ENCODE measurements at regions not wholly inside any gene's neighbourhood (a gene's known extent, or its start where the extent isn't known, plus 50 kb on each side); places are given as distances from the start of the nearest gene placed in this dataset.

DNA sequence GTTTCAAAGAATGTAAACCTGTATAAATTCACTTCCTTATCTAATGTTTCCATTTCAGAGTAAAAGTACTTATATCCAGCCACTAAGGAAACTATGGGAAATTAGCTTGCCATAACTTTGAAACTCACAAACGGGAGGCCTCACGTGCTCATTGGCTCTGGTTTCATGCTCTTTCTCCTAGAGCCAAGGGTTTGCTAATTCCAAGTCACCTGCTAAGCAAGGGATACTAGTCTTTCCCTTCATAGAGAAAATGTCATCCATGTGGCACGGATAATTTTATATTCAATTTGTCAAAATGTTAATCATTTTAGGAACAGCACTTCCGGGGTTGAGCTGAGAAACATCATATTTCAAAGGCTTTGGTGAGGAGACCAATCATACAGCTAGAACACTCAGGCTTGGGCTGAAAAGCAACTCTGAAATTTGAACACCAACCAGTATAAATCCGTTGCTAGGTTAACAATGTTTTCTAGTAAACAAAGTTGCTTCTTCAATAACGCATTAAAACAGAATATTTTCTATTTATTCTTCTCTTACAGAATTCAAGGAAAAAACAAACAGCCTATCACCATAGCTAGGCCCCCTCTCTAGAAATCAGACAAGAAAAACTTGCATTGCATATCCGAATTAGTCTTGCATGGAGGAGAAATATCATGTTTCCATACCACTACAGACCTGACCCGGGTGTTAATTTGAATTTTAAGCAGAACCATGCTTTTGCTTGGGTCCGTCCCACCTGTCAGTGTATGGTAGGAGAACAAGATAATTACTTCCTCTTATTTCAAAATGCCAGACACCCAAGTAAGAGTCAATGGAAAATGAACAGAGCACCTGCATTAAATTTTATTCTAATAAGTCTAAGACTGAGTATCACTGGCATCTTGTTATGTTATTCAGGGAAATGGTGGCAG is 196.1 kb upstream of the ESRRG start:
- DNase-seq (ENCODE audit: low spot score), result no peak

DNA sequence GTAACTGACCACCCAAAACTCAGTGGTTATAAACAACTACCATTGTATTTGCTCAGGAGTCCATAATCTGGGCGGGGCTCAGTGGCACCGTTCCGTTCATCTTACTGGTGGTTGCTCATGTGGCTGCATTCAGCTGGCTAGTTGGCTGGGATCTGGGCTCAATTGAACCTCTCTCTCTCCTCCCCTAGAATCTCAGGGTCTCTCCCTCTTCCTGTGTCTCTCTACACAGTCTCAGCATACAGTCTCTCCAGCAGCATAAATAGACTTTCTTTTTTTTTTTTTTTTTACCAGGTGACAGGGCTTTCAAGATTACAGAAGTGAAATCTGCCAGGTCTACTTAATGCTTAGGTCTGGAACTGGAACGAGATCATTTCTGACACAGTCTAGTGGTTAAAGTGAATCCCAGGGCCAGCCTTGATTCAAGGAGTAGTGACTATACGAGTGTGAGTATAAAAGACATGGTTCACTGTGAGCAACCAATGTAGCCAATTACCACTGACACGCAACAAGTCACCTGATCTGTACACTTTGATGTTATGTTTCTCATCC is 193.7 kb upstream of the ESRRG start:
- DNase-seq (ENCODE audit: low spot score), result no peak

DNA sequence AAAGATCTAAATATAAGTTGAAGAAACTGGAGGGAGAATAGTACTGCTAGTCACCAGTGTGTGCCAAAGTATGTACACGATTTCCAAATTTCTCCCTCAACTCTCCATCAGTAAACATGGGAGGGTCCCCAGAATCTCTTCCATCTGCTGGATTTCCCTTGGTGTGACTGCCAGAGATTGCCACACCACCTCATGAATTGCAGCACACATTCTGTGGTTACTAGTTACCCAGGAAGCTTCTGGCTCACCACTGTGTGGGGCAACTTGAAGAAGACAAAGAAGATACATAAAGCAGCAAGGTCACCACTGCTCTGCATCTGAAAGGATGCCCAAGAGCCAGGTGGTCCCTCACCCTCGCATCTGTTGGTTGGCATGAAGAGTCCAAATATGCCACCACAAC is 191.7 kb upstream of the ESRRG start:
- no peak for DNase-seq (ENCODE audit: low spot score)

DNA sequence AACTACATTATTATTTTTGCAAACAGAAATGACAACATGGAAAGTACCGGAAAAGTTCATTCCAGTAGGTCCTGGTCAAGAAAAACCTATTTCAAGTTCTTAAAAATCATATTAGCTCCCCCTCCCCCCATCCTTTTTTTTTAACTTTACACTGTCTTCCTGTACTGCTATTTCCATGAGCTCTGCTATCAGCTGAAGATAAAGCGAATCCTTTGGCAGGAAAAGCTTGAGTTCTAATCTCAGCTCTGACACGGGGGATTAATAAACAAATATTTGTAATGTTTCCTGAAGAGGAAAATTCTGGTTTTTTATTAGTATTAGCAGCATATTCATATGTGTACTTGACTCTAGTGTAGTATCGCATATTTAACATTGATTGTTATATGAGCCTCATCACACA is 190.7 kb upstream of the ESRRG start:
- DNase-seq (ENCODE audit: low spot score), result no peak

DNA sequence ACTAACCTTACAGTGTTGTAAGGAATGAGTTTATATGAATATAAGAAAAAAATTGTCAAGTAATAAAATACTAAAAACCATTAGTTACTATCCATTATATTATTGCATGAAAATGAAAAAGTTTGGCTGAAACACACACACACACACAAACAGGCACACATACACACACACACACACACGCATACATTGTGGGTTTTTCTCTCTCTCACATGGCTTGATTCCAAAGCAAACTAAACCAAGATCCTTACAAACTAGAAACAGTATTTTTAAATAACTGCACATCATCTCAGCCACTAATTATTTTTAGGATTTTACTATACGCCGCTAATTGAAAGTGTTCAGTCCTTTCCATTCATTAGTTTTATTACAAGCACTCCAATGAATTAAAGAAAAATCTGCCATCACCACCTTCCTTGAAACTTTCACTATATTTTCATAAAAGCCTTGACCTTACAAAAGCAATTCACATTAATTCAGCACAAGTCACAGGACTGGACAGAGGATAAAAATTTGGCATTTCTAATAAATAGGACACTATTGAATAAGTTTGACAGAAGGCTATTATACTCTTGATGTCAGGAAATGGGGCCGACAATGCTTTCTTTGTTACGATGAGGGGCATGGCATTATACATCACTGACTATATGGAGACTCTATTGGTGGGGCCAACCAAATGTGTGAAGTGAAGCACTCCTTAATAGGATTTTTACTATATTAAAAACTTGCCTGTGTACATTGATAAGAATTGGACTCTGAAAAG is 187.0 kb upstream of the ESRRG start:
- peak; percentile 96 for DNase-seq (ENCODE audit: low spot score)

DNA sequence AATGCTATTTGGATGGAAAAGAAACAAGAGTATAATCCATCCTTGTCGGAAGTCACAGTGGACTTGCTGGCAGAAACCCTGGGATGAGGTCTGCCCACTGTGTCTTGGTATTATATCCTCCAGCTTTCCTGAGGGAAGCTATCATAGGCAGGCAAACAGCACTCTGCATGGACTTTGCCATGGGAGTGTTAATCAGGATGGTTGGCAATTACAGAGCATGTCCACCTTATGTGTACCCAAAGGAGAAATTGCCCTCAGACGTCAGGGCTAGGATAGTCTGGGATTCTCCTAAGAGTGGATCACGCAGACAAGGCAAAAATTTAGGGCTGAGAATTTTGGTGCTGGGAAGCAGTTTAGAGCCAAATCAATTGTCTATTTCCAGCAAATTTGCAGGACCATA is 184.9 kb upstream of the ESRRG start:
- no peak for DNase-seq (ENCODE audit: low spot score)

DNA sequence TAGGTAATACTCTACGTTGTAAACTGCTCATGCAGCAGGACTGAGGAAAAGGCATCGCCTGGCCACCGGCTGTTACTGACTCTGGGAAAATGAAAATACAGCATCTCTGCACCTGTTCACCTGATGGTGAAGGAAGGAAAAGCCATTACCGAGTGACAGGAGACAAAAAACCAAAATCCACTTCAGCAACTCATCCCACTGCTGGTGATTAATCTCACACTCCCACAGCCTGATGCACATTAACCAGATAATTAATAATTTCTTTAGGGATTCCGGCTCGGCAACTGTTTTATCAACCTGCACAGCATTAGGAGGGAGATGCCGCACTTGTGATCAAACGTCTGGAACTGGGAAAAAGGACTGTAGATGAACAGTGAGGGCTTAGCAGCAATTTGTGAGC is 183.9 kb upstream of the ESRRG start:
- no peak for DNase-seq (ENCODE audit: low spot score)

DNA sequence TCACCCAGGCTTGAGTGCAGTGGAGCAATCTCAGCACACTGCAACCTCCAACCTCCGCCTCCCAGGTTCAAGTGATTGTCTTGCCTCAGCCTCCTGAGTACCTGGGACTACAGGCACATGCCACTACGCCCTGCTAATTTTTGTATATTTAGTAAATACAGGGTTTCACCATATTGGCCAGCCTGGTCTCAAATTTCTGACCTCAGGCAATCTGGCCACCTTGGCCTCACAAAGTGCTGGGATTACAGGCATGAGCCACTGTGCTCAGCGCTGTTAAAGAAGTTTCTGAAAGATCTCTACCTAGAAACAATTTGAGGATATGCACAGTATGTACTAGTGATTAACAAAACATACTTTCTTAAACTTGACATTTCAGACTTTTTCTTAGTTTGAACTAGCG is 182.6 kb upstream of the ESRRG start:
- no peak for DNase-seq (ENCODE audit: low spot score)

DNA sequence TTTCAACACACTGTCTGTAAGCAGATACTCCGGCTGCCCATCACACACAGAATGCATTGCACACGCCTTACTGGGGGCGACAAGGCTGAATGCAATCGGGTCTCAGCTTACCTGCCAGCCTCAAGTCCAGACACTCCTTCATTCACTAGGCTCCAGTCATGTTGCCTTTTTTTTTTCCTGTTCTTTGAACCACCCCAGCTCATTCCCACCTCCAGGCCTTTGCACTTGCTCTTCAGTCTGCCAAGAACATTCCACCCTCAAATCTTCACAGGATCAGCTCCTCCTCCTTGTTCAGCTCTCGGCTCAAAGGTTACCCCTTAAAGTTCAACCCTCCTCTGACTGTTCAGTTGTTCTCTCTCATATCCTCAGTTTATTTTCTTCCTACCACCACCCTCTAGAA is 181.9 kb upstream of the ESRRG start:
- DNase-seq (ENCODE audit: low spot score), result no peak

DNA sequence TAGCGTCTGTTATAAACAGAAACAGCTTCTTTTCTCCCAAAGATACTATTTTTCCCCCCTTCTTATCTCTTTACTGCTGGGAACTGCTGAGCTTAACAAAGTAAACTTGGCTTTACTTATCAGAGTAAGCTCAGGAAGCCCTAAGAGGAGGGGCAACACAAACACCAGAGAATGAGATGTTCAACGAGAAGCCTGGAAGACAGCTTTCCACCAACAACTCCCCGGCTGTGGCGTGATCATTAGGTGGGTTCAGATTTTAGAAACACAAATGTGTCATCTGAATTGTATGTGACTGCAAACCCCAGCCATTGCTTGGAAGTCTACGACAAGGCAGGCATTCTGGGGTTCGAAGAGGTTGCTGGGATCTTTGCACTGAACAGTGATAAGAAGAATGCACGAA is 181.2 kb upstream of the ESRRG start:
- DNase-seq (ENCODE audit: low spot score), result no peak

DNA sequence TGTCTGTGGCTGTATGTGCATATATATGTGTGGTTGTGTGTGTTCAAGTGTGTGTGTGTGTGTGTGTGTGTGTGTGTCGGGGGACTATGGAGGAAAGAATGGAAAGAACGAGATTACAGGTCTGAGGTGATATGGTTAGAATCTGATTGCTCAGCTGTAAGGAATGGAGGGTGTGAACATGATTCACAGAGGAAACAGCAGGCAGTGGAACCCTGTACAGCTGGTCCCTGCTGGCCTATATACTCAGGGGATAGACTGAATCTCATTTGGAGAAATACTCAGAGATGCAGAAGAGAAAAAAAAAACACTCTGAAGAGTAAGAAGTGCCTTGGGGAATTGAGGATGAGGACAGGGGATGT is 180.1 kb upstream of the ESRRG start:
- no peak for DNase-seq (ENCODE audit: low spot score)

DNA sequence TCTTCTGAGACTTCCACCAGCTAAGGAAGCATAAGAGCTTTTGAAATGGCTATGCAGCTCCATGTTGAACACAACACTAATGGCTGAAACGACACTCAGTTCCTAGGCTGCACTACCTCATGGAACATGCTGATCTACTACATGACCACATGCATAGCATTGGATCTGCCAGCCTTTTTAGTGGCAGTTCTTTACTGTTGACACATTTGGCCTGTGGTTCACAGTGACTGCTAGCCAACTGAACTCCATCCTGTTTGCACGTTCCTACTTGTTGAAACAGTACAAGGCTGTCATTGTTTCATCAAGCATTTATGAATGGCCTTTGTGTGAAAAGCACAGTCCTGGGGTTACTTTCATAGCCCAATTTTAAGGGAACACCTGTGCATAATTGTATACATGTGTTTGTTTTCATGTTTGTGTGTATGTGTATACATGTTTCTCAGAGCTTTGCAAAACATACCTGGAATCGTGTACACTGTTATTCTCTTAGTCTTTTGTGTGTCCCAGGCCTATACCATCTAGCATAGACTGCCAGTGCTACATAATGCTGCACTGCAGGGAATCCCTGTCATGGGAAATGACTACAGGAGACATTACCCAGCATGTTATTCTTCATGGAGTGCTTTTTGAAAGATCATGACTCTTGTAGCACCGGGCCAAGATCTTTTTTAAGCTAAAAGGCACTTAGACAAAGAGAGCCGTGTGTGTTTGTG is 179.6 kb upstream of the ESRRG start:
- DNase-seq (ENCODE audit: low spot score), result peak; percentile 83

DNA sequence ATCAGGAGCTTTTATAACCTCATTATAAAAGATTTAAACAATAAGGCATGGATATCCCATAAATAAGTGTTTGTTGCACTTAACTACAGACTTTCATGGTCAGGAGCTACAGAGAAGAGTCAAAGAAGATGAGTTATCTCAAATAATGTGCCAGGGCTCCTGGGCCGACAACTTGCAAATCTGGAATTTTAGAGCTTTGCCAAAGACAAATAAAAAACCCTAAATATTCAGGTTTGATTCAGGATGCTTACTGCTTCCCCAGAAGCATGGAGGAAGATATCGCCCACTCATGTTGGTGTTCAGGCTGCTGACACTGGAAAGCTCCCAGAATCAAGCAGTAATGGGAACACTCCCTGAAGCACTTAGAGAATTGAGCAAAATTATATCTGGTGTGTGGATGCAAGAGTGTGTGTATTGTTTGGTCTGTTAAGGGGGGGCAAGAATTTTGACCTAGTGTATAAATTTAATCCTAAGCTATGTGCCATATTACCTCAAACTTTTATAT is 176.9 kb upstream of the ESRRG start:
- no peak for DNase-seq (ENCODE audit: low spot score)

DNA sequence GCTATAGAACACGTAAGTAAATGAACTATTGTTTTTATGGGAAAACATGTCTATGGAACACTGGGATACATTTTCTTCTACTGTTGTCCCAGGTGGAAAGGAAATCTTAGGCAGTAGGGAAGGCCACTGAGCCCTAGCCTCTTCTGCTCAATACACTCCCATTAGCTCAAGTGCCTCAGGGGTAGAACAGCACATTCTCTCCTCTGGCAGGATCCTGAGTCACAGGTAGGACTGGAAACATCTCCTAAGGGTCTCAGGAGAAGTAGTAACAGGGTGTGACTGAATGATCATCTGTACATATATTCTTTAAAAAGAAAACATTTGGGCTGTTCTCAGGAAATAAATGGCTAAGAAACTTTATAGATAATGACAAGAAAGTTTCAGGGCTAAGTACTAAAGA is 175.6 kb upstream of the ESRRG start:
- no peak for DNase-seq (ENCODE audit: low spot score)

DNA sequence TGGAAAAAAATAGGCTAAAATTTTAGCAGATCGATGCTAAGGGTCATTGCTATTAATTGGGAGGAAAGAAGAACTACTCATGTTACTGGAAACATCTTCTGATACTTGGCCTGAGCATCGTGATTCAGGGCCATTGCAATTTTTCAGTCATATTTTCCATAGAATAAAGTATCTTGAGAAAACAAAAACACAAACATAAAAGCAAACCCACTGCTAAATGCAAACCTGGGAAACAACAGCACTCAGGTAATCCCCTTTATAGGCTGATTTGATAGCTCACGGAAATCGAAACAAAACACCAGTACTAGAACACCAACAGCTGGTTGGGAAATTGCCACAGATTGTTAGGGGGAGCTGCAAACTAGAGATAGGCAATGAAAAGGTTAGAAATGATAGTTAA is 172.9 kb upstream of the ESRRG start:
- DNase-seq (ENCODE audit: low spot score), result no peak

DNA sequence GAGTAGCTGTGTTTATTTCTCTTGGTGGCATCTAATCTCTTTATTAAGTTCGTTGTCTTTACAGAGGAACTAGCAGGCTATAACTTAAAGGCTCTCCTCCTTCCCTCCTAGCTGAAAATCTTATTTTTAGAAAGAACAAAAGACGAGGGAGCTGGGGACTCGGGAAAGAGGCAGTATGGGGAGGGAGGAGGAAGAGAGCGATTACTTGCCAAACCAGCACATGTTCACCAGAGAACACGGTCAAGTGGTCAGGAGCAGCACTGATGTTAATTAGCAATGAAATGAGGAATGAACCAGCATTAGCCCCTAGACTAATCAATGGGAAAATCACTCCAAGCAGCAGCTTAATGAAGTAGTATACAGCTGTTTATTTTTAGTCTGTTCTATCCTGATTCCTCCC is 171.3 kb upstream of the ESRRG start:
- no peak for DNase-seq (ENCODE audit: low spot score)

DNA sequence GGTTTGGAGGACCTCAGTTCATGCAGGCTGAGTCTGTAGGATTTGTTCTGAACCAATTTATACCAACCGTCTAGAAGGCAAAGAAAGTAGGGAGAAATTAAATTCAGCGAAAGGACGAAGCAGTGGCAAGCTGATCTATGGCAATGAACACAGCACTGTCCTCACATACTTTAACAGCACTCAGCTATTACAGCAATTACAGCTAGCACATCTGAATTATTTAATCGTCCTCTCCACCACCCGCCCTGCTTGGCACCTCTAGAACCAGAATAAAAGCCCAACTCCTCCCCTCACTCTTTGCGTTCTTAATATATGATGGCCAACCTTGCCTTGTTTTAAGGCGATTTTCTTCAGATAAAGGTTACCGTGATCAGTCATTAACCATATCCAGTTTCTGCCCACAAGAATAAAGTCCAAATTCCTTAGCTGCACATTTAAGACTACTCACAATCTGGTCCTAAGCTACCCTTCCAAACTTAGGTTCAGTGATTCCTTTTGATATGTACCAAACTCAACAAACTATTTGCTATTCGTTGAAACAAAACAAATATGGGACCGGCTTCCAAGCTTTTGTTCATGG is 169.4 kb upstream of the ESRRG start:
- DNase-seq (ENCODE audit: low spot score), result no peak

DNA sequence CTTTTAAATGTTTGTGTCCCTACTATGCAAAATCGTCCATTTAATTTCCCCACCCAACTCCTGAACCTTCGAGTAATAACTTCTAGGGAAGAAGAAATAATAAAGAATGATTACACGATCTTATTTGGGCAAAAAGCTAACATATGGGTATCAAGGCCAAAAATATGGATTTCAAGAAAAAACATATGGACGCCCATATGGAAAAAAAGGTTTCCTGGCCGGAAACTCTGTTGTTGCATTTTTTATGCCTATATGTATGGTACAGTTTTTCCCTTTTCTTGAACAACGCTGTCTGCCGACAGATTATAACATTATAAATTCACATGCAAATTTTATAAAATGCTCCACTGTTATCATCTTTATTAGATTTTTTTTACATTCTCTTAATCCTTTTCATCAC is 167.6 kb upstream of the ESRRG start:
- DNase-seq (ENCODE audit: low spot score), result no peak

DNA sequence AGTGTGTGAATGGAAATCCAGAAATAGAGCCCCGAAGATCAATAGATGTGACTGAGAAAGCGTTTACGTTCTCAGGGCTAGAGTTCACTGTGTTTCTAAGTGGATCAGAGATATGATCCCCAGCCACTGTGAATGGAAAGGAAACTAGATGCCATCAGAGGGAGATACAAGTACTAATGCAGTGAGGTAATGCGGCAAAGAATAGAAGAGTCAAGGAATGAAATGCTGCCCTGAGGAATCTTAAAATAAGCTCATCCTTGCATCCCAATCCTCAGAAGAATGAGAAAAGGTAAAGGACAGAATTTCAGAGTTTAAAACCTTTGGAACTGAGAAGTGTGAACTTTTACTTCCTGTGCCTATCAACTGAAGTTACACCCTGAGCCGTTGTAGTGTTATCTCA is 165.5 kb upstream of the ESRRG start:
- no peak for DNase-seq (ENCODE audit: low spot score)

DNA sequence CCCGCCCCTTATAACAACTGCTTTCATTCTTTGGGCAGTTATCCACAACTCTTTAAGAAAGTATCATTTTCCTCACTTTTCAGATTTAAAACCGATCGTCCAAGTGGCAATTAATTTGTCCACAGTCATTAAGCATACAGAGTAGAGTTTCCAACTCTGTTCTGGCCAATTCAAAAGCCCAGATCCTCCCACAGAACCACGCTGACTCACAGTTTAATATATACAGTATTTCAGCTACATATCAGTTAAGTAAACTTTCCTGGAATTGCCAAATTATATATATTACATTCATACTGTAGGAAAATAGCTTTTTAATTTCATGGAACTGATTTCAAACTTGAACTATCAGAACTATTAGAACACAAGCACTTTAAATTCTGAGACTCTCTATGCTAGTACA is 163.8 kb upstream of the ESRRG start:
- no peak for DNase-seq (ENCODE audit: low spot score)

DNA sequence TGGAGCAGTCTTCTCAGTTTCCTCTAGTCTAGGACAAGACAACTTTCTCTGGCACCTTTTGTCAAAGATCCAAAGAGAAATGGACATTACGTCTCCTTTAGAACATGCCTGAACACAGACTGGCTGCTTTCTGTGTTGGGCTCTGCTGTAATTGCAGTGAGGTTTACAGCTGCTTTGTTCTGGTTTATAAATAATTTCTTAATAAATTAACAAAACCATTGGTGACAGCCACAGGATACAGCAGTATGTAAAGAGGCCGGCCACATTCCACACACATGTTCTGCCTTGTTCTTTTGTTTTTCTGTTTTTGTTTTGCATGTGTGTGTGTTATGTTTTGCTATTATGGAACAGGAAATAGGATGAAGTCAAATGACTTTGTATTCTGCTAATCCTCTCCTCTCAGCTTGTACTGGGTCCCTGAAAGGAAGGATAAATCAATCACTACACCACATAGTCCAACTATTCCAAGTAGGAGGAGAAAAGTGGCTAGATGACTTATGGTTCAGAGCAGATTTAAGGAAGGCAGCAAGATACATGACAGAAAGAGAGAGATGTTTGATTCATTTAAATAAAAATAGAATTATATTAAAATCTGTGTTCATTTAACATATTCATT is 161.5 kb upstream of the ESRRG start:
- no peak for DNase-seq (ENCODE audit: low spot score)

DNA sequence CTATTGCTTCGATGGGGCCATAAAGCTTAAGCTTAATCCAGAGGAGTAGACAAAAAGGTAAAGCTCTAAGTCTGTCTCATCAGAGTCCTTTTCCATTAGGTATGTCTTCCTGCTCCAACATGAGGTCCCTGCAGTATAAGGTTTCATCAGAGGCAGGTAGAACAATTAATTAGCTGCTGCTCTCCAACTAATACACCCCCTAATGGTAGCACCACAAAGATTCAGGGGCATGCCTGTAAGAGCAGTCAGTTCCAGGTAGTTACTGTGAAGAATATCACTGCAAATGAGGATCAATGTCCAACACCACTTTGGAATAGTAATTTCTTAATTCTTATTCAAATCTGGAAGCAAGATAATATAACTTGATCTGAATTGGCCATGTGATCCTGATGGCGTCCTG is 160.3 kb upstream of the ESRRG start:
- no peak for DNase-seq (ENCODE audit: low spot score)
